Left forelimb (tissue), 1 donor: ENCODE measurements at regions not wholly inside any gene's neighbourhood (a gene's known extent, or its start where the extent isn't known, plus 50 kb on each side); places are given as distances from the start of the nearest gene placed in this dataset.
"Not testable (repeated sequence)": the region's sequence is repeated elsewhere in the genome, so short reads cannot be mapped to it uniquely, and the experiment has no call there.

ENCODE experiments used
- DNase-seq: peaks from one replicate; pipeline ENCODE4 v3.0.0-alpha.2; 2018; ENCODE audit warnings: low spot score

GRCh38 chr17:51435171-51435552 is 174.8 kb downstream of the UTP18 start:
- DNase-seq: no peak

GRCh38 chr17:51435641-51436091 is 175.3 kb downstream of the UTP18 start:
- DNase-seq: no peak

GRCh38 chr17:51439395-51440229 is 179.3 kb downstream of the UTP18 start:
- DNase-seq: no peak

GRCh38 chr17:51441431-51441830 is 181.1 kb downstream of the UTP18 start:
- DNase-seq: no peak

- no peak for DNase-seq
Measured at GRCh38 chr17:51442088-51442865, 181.9 kb downstream of the UTP18 start.

GRCh38 chr17:51443646-51444045 is 183.3 kb downstream of the UTP18 start:
- no peak for DNase-seq

- no peak for DNase-seq
Measured at GRCh38 chr17:51445946-51446345, 185.6 kb downstream of the UTP18 start.

GRCh38 chr17:51454456-51454978 is 194.2 kb downstream of the UTP18 start:
- DNase-seq: no peak

- DNase-seq: no peak
Measured at GRCh38 chr17:51455211-51455610, 194.9 kb downstream of the UTP18 start.

GRCh38 chr17:51455931-51456330 is 195.6 kb downstream of the UTP18 start:
- DNase-seq: no peak

GRCh38 chr17:51456942-51457341 is 196.6 kb downstream of the UTP18 start:
- no peak for DNase-seq

- peak; percentile 74 for DNase-seq
Measured at GRCh38 chr17:51461578-51462004, 201.2 kb downstream of the UTP18 start.

- no peak for DNase-seq
Measured at GRCh38 chr17:51463353-51463752, 203.0 kb downstream of the UTP18 start.

- no peak for DNase-seq
Measured at GRCh38 chr17:51467336-51467735, 207.0 kb downstream of the UTP18 start.

GRCh38 chr17:51472670-51473205 is 212.4 kb downstream of the UTP18 start:
- no peak for DNase-seq

GRCh38 chr17:51474764-51475163 is 214.4 kb downstream of the UTP18 start:
- no peak for DNase-seq

- DNase-seq: no peak
Measured at GRCh38 chr17:51475730-51476129, 215.4 kb downstream of the UTP18 start.

- DNase-seq: no peak
Measured at GRCh38 chr17:51479303-51479702, 219.0 kb downstream of the UTP18 start.

- DNase-seq: no peak
Measured at GRCh38 chr17:51481370-51481769, 221.0 kb downstream of the UTP18 start.

GRCh38 chr17:51482248-51482647 is 221.9 kb downstream of the UTP18 start:
- not testable (repeated sequence) for DNase-seq

GRCh38 chr17:51486091-51486490 is 225.7 kb downstream of the UTP18 start:
- DNase-seq: no peak

- DNase-seq: no peak
Measured at GRCh38 chr17:51486885-51487520, 226.7 kb downstream of the UTP18 start.
